ENCODE measurements at regions not wholly inside any gene's neighbourhood (a gene's known extent, or its start where the extent isn't known, plus 50 kb on each side); places are given as distances from the start of the nearest gene placed in this dataset.

- no peak for DNase-seq (ENCODE audit: low read depth)
These were observed 600.0 kb upstream of the PLXNA2 start for GRCh38 chr1:208844158-208844557.

DNA sequence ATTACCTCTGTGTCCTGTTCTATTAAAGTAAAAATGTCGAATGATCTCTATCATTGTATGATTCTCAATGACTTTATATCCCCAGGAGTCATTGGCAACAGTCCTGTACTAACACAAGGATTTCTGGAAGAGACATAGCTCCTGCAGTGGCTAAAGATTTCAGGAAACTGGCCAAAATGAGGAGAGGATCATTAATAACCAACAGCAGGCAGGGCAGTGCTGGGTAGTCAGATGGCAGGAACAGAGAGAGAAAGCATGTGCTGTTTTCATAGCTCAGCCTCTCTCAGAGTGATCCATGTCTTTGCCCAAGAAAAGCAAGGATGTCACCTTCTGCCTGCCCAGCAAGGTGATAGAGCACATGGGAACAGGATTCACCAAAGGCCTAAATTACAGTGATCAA is 604.7 kb upstream of the PLXNA2 start:
- no peak for DNase-seq (ENCODE audit: low read depth)

DNA sequence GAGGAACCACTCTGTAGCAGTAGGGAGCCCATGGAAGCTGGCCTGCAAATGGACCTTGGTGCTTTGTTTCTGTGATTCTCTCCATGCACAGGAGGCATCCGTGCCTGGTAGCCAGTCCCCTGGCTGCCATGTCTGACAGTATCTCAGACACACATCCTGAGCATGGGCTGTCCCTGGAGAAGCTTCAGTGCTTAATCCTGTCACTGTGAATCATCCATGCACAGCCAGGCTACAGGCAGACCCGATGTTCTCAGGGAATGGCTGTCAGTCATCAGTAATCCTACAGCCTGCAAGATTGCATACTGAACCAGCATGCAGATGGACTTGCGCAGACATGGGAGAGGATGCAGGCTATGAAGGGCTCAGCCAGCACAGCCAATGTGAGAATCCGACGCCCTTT is 606.3 kb upstream of the PLXNA2 start:
- DNase-seq (ENCODE audit: low read depth): no peak

GRCh38 chr1:208851366-208851765 is 607.2 kb upstream of the PLXNA2 start:
- DNase-seq (ENCODE audit: low read depth): no peak

- DNase-seq (ENCODE audit: low read depth): no peak
These were observed 608.7 kb upstream of the PLXNA2 start for GRCh38 chr1:208852911-208853310.

DNA sequence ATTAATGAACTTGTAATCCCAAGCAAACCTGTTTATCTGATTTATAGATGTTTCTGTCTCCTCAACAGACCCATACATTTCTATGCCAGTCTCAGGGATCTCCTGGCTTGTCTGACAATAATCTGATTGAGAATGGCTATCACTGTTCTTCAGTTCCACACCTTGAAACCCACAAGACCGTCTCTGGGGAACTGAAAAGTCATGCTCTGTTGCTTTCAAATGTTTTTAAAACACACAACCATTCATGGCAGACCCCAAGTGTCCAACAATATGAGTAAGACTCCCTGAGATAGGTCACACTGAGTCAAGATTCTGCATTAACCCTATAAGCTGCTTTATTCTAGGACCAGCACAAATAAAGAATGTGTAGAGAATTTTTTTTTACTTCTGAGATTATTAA is 611.2 kb upstream of the PLXNA2 start:
- no peak for DNase-seq (ENCODE audit: low read depth)

DNA sequence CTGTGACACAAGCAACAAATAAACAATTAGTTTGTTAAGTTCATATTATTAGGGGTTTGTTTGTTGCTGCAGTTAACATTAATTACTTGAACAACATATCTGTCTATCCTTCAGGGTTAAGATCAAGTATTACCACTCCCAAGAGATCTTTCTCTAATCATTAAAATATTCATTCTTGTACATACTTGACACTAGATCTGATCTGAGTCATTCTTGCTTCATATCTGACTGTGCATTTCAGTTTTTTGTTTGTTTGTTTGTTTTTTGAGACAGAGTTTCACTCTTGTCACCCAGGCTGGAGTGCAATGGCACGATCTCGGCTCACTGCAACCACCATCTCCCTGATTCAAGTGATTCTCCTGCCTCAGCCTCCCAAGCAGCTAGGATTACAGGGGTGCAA is 613.3 kb upstream of the PLXNA2 start:
- no peak for DNase-seq (ENCODE audit: low read depth)

DNA sequence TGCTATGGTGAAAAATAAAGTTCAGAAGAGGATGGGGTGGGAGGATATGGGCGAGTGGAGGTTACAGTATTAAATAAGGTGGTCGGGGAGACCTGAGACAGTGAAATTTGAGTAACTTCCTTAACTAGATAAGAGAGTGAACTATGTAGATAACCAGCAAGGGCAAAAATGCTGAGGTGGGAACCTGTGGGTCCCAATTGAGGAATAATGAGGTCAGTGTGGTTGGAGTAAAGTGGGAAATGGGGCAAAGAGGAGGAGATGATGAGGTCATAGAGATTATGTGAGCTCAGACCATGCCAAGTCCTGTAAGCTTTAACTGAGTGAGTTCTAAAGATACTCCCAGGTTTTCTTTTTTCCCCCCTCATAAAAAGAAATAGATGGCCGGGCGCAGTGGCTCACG is 614.6 kb upstream of the PLXNA2 start:
- DNase-seq (ENCODE audit: low read depth): no peak

DNA sequence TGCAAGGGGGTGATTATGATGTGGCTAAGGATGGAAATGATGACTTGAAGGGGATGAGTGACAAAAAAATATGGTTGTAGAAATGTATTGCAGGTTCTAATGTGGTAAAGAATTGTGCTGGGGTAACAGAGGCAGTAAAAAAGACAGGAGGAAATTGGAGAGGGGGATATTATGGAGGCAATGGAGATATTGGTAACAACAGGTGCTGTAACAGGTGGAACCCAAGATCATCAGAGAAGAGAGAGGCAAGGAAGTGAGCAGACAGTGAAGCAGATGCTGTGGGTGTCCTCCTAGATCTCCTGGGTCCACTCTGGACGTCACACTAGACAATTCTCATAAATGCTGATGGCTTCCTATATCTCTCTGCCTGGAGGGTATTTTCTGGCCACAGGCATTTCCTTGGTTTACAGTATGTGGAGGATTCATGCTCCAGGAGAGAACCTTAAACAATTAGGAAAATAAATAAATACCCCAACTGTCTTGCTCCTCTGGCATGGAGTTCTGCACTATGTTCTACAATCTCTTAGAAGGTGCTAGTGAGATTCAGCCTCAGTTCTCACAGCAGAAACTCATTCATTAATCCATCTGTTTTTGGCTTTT is 620.3 kb upstream of the PLXNA2 start:
- DNase-seq (ENCODE audit: low read depth): no peak

GRCh38 chr1:208866386-208866955 is 622.3 kb upstream of the PLXNA2 start:
- no peak for DNase-seq (ENCODE audit: low read depth)

DNA sequence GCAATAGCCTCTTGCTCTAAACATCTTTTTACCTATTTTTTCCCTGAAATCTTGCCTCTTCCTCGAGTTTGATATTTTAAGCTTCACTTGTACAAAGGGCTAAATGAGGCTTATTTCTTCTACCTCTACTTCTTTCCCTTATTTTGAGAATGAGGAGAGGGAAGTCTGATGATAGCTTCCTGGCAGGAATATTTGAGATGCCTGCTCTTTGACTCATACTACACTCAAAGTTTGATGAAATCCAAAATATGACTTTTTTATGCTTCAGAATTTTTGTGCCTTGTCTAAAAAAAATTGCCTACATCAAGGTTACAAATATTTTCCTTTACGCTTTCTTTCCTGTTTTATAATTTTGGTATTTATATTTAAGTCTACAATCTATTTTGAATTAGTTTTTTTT is 624.4 kb upstream of the PLXNA2 start:
- DNase-seq (ENCODE audit: low read depth): no peak

DNA sequence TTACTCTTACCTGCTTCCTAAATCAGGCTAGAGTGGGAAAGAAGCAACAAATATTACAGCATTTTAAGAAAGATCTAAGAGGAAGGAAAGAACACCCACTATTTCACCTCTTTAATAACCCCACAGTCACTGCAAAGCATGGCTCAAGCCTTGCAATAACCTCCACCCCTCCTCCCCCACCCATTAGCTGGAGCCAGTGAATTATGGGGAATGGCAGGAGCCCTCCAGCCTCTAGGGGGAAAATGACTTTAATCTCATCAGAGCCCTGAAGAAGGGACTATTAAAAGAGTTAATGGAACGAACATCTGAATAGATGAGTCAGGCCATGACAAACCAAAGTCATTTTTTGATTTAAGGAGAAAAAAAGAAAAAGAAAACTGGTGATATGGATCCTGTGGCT is 630.7 kb upstream of the PLXNA2 start:
- DNase-seq (ENCODE audit: low read depth): no peak

- DNase-seq (ENCODE audit: low read depth): no peak
These were observed 634.8 kb upstream of the PLXNA2 start for GRCh38 chr1:208879022-208879421.

DNA sequence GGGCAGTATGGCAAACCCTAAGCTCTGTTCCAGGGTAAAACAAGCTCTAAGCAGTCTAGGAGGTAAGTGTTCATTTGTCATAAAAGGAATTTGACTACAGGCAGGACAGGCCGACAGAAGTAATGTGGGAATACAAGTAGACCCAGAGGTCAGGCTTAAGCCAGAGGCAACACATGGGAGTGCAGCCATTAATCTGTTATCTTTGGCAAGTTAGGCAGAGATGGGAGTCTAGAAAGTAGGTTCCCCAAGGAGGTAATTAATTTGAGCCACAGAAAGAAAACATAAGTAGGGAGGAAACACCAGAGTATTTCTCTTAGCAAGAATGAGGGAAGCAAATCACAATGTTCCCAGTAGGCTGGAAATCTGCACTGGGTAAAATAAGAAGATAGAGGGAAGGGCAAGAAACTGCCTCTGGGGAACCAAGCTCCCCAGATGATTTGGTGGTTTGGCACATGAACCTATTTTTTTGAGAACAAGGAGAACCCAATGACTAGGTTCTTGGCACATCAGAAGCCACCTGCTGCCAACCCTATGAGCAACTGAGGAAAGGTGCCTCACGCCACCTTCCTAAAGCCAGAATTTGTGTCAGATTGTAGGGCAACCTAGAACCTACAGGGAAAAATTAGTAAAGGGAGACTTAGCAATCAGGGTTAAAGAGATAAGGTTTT is 636.4 kb upstream of the PLXNA2 start:
- no peak for DNase-seq (ENCODE audit: low read depth)

DNA sequence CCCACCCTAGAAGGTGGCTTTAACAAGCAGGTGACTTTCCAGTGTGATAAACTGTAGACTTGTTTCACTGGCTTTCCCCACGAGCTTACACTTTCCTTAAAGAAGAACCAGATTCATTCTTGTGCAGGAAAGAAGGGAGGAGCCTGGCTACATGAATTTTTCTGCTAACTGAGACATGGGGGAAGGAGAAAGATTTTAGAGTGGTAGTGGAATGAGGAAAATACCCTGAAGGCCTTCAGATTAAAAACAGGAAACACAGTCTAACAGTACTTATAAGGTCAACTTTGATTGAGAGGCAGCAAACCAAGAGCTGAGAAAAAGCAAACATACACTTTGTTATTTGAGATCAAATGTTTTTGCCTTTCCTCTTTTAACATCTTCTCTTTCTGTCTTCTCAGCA is 640.9 kb upstream of the PLXNA2 start:
- no peak for DNase-seq (ENCODE audit: low read depth)

- DNase-seq (ENCODE audit: low read depth): no peak
These were observed 641.5 kb upstream of the PLXNA2 start for GRCh38 chr1:208885650-208886049.

DNA sequence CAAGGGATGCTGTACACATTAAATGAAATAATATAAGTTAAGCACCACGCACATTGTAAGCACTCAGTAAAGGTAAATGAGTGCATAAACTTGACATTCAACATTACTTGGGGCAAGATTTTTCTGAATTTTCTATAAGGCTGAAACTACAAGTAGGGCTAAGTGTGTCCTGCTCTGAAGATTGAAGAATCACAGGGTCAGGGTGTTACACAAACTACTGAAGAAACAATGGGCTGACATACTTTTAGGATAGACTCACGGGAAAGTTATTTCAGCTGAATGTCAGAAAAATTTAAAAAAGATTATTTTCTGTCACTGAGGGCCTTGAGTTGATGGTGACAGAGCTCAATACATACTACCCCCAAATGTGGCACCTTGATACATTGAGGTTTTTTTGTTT is 644.2 kb upstream of the PLXNA2 start:
- DNase-seq (ENCODE audit: low read depth): no peak

DNA sequence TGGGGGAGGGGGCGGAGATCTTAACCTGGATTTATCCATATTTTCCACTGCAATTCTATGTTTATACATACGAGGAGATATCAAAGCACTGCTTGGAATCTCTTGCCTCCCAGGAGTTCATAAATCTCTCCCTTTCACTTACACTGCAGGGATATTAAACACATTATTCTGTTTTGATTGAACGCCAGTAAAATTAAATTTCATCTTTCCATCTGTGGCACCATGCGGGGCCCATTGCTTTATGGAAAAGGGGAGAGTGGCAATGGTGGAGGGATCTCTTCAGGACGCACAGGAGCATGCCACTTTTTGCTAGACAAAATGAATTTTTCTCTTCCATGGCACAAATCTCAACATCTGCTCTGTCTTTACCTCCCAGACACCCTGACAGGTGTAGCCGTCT is 648.0 kb upstream of the PLXNA2 start:
- no peak for DNase-seq (ENCODE audit: low read depth)

- DNase-seq (ENCODE audit: low read depth): no peak
These were observed 649.1 kb upstream of the PLXNA2 start for GRCh38 chr1:208893251-208893650.

DNA sequence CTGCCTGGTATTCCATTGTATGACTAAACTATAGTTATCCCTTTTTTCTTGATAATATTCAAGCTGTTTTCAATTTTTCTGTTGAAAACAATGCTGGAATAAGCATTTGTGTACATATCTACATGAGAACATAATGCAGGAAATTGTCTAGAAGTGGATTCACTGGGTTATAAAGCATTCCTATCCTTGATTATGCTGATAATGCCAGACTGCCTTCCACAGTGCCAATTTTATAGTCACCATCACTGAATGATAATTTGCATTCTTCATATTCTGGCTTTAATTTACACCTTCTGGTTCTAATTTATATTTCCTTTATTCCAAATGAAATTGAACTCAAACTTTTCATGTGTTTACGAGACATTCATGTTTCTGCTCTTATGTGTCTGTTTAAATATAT is 651.0 kb upstream of the PLXNA2 start:
- DNase-seq (ENCODE audit: low read depth): no peak

DNA sequence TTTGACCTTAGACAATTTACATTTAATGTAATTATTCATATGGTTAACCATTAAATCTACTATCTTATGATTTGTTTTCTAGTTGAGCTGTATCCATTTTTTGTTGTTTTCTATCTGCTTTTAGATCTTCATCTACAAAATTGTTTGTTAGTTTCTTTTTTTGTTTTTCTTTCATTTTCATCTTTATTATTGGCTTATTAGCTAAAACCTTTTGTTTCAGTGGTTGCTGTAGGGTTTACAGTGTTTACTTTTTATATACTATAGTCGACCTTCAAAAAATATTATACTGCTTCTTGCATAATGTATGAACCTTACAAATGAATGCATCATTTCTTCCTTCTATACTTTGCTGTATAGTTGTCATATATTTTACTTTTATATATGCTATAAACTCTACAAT is 651.6 kb upstream of the PLXNA2 start:
- no peak for DNase-seq (ENCODE audit: low read depth)

DNA sequence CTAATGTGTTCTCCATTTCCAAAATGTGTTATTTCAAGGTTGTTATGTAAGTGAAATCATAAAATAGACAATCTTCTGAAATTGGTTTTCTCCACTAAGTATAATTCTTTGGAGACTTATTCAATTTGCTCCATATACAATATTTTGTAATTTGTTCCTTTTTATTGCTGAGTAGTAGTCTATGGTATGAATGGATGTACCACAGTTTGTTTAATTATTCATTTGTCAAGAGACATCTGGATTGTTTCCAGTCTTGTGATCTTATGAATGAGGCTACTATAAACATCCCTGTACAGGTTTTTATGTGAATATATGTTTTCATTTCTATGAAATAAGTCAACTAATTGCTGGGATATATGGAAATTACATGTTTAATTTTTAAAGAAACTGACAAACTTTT is 652.6 kb upstream of the PLXNA2 start:
- no peak for DNase-seq (ENCODE audit: low read depth)

DNA sequence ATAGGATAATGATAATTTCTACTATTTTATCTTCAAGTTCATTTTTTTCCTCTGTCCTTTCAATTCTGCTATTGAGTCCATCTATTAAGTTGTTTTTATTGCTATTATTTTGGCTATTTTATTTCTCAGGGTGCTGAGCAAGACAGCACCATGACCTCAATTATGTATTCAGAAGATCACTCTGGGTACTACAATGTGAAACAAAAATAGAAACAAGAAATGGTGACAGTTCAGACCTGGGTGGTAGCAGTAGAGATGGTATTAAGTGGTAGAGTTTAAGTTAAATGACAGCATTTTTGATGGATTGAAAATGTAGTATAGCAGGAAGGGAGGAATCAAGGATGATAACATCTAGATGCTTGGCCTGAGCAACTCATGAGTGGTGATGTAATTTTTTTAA is 655.3 kb upstream of the PLXNA2 start:
- no peak for DNase-seq (ENCODE audit: low read depth)
